NCI-H226 (cell line): ENCODE measurements at regions not wholly inside any gene's neighbourhood (a gene's known extent, or its start where the extent isn't known, plus 50 kb on each side); places are given as distances from the start of the nearest gene placed in this dataset.
"Not testable (repeated sequence)": the region's sequence is repeated elsewhere in the genome, so short reads cannot be mapped to it uniquely, and the experiment has no call there.

Source experiments
- DNase-seq: peaks from one replicate; pipeline ENCODE4 v3.0.0-alpha.2; 2015

- no peak for DNase-seq
Measured at GRCh38 chr7:25456467-25457171, 228.3 kb upstream of the NPVF start.

DNA sequence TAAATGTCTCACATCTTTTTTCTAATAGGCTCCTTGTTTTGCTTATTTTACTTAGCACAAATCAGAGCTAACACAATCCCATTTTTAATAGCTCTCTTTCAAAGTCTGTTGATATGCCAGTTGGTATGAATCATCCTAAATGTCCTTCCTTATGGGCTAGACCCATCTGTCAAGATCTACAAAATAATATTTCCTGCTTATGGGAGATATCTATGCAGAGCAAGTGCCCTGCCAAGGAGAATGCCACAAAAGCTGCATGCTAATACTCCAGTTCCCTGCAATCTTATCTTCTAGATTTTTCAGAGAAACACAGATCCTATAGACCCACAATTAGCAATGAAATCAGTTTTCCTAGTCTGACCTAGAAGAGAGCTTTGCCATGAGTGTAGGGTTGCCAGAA, 230.8 kb upstream of the NPVF start:
- DNase-seq, result no peak

GRCh38 chr7:25460433-25460832, 232.1 kb upstream of the NPVF start:
- DNase-seq, result no peak

DNA sequence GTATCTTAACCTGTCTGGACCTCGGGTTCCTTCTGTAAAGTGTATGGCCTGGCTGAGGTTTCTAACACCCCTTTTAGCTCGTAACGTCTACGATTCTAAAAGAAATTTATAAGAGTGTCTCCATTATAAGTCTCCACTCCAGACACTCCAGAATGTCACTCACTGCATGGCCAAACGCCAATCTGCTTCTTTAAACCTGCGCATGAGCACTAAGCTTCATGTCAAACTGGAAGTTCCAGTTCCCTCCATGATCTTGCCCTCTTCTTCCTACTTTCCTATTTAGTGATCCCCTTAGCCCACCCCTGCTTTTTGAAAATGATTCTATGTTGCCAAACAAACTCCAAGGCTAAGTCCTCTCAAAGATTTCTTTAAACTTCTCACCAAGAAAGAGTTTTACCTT, 241.4 kb upstream of the NPVF start:
- no peak for DNase-seq

DNA sequence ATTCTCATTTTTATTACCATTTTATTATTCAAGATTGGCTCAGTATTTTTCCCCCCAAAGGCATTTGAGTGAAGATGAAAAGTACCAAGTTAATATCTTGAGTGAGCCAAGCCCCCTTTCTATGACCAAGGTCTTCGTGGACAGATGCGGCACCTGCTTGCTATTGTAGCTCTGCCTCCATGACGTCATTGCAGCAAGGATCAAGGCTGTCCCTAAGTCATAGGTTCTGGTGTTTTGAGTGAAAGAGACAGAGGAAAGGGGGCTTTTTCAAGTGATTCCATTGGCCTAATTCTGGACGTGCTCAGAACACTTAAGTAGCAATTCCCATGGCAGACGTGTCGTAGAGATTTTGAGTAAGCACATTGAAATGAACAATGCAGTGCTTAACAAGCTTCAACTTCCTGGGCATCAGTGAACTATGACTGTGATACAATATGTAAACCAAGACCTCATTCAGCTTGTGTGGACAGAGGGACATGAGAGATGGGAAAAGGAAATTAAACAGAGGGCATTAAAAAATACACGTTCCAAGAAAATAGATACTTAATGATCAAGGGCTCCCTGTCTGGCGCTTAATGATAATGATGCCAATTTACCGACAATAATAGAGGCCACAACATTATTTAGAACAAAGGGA, 248.7 kb upstream of the NPVF start:
- DNase-seq, result no peak

DNA sequence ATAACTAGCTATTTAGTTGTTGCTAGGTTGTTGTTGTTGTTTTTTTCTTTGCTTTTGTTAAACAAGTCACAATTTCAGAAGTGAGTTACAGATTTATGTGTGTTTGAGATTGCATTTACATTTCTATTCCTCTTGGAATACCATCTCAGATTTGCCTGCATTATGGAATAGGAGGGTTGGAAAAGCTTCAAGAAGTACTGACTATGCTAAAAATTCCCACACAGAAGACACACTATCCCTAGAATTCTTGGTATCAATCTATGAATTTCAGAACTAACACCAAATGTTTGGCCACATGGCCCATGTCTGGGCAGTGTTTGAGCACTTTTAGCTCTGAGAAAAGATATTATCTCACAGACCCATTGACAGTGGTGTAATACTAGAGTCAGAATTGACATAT, 249.9 kb upstream of the NPVF start:
- DNase-seq, result not testable (repeated sequence)

DNA sequence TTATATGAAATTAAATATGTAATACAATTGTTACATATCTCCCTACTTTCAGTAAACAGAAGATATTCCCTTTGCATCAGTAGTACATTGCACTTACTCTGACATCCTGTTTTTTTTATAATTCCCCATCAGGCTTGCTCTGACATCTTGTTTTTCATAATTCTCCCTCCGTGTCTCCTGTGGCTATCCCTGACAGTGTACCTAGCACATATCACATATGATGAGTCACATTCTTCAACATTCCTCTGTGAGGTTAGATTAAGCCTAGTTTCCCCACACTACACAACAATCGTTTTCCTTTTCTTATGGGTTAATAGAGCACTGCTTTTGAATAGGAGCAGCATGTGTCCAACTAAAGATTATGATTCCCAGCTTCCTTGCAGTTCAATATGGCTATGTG, 250.6 kb upstream of the NPVF start:
- peak; percentile 13 for DNase-seq

GRCh38 chr7:25481891-25482290, 253.6 kb upstream of the NPVF start:
- no peak for DNase-seq

- DNase-seq, result no peak
Measured at GRCh38 chr7:25482631-25483030, 254.3 kb upstream of the NPVF start.

DNA sequence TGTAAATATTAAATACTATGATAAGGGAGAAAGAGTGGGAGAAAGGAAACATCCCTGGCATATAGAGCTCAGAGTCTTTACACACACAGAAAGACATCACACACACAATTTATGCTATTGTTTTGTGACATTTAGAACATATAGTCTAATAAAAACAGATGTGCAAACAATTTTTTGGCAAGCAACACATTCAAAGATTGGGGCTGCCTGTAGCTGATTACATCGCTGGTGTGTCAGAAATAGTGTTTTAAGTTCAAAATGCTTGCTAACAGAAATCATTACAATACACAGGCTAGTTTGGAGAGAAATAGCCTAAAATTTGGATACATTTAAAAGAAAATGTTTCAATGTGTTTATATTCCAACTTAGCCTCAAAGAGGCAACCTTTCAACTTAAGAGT, 256.7 kb upstream of the NPVF start:
- DNase-seq, result no peak

GRCh38 chr7:25486656-25487055, 258.4 kb upstream of the NPVF start:
- no peak for DNase-seq

GRCh38 chr7:25493805-25494366, 265.6 kb upstream of the NPVF start:
- no peak for DNase-seq

GRCh38 chr7:25494896-25495295, 266.6 kb upstream of the NPVF start:
- DNase-seq, result no peak

DNA sequence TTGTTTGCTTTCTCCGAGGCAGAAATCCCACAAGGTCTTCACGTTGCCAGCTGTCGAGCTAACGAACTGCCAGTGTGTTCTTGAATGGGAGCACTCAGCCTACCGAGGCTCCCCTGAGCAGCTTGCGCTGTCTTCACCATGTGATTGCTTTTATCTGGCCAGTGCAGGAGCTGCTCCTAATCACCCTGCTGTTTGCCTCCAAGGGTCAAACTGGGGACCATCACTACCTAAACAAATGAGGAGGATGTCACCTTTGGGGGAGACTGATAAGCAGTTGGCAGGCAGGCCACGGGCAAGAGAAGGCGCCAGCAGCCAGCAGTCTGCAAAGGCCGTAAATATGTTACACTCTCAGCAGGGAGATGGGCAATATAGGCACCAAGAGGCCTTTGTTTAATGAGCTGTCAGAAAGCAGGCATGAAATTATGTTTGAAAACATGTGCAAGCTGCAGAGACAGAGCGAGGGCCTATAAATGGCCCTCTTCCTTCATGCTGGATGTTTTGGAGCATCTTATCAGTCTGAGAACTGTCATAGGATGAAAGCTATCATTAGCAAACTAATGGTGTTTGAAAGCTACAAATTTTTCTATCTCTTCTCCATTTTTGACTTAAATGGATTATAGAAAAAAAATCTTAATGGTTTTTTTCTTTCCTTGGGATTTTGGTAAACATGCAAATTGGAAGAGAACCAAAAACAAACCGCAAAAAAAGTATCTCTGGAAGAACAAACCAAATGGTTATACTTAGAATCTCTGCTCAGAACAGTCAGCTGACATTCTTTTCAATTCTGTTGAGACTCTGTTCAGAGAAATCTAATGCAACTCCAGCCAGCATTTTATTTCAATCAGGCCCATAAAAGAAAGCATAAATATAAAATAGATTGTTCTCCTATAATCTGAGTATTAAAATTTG, 267.3 kb upstream of the NPVF start:
- no peak for DNase-seq

GRCh38 chr7:25496476-25497368, 268.4 kb upstream of the NPVF start:
- DNase-seq, result no peak

DNA sequence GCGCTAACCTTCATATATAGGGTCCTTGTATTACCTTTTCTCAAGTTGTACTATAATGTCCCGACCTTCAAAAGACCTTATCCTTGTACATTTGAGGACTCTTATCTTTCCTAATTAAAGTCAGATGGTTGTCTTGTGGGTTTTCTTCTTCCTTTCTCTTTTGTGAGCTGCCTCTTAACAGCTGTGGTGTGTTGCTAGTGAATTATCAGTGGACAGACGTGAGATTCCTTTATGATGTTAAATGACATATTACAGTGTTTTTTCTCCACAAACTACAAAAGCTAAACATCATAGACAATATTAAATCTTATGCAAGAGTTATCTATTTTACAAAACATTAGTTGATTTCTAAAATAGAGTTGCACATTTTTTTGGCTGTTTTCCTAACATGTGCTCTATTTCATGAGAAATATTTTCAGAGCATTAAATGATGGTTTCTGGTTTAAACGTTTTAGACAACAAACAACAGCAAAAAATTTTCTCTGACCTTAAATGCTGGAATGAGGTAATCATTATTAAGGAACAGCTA, 272.2 kb upstream of the NPVF start:
- DNase-seq, result no peak

GRCh38 chr7:25503306-25503705, 275.0 kb upstream of the NPVF start:
- no peak for DNase-seq

DNA sequence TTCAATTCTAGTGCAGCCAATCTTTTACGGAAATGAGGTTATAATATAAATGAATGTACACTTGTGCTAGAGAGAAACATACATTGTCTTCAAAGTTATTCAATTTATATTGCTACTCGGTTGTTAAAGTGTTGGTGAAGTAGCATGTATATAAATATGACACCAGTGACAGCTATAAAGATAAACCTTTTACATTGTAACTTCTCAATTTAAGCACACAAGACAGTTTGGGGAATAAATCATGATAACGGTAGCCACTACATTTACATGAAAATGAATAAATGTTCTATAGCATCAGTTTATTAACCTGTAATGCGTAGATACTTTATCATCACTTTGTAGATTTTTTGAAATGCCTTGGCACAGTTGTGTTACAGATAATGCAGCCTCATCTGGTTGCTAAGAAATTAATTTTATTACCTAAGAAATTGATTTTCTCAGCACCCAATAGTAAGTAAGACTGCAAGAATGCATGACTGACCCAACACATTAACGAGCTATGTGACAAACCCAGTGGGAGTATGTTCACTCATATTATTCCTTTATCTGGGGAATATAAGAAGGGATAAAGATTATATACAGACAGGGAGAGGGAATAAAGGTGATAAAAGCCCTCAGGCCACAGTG, 283.9 kb upstream of the NPVF start:
- DNase-seq, result no peak

DNA sequence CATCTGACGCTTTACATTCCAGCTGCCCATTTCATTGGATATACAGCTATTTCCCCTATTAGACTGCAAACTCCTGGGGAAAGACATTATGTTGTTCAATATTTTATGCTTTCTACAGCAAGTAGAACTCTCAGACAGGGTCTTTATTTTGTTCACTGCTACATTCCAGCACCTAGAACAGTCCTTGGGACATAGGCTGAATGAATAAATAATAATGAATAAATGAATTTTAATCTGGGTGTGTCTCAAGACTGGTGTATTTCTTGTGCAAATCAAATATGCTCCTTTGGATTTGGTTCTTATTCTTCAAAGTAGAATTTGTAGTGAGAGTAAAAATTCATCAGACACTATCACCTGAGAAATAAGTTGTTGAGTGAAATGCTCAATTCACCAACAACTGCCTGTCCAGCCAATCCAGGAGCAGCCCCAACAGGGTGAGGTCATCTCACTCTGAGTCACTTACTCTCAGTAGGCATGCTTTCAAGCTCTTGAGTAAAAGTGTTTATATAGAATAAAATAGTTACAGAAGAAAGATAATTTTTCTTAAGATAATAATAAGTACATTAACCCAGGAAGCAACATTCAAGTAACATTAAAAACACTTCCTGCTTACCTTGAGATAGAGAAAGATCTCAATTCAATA, 287.5 kb upstream of the NPVF start:
- DNase-seq, result no peak

GRCh38 chr7:25517906-25518305, 289.6 kb upstream of the NPVF start:
- DNase-seq, result no peak

DNA sequence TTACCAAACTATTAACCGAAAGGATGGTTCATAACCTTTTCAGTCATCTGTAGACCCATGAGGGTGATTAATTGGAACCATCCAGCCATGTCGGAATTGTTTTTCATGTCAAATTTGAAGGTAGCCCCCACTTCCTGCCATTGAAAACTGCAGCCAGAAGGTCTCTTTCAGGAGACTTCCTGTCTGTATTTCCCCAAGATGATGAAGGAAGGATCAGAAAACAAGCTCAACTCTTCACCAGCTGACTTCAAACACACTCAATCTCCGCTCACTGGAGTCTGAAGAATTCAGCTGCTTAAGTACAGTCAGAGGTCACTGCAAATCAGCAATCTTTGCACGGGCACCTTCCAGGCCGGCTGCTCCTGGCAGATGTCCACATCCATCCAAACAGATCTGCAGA, 291.7 kb upstream of the NPVF start:
- no peak for DNase-seq
